HG02973 (cell line): ENCODE measurements at regions not wholly inside any gene's neighbourhood (a gene's known extent, or its start where the extent isn't known, plus 50 kb on each side); places are given as distances from the start of the nearest gene placed in this dataset.

ENCODE experiments used
- ATAC-seq: cut with Tn5 transposase; IDR thresholded peaks from one replicate; pipeline ENCODE4 v1.9.1; 2021; ENCODE audit warnings: moderate library complexity; ENCODE audit not compliant: unreplicated experiment

DNA sequence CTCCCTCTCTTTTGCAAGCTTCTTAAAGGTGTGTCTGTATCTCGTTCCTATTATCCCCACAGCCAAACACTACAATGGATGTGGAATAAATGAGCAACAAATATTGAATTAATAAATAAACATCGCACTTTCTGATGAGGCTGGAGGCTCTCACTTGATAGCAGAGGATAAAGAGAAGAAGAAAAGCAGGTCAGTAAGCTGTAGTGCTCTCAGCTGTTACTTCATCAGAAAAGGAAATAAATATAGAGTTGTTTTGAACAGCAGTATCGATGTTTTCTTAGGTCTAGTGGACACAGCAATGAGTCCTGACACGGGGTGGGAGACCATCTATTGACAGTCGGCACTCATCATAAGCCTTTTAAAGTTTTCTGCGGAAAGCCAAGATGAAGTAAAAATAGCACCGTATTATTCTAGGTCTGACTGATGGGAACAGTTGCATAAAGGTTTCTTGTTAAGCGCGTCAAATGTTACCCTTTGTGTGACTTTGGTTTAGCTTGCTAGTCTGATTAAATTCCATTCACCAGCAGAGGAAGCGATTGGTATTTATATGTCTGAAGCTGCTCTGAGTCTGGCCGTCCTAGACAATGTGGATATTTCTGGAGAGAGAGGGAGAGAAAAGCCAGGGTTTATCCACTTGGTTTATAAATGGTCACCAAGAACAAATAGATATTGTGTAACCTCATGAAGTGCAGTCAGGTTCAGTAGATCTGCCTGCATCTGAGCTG, 646.1 kb downstream of the CDH11 start:
- ATAC-seq = no peak

DNA sequence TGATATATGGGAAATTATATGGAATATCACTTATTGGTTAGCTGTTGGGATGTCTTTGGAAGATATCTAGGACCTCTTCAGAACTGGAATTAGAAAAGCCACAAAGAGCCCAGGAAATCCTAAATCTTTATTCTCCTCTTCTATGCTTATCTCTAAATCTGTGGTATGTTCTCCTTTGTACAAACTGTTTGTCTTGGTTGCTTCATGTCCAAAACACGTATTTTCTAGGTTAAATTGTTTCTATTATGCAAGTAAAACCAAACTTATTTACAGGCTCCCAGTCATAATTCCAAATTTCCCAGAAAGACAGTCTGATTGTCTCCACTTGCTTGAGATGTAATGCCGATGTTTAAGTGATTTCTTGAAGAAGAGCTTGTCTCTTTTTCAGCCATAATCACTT, 650.9 kb downstream of the CDH11 start:
- ATAC-seq = no peak

DNA sequence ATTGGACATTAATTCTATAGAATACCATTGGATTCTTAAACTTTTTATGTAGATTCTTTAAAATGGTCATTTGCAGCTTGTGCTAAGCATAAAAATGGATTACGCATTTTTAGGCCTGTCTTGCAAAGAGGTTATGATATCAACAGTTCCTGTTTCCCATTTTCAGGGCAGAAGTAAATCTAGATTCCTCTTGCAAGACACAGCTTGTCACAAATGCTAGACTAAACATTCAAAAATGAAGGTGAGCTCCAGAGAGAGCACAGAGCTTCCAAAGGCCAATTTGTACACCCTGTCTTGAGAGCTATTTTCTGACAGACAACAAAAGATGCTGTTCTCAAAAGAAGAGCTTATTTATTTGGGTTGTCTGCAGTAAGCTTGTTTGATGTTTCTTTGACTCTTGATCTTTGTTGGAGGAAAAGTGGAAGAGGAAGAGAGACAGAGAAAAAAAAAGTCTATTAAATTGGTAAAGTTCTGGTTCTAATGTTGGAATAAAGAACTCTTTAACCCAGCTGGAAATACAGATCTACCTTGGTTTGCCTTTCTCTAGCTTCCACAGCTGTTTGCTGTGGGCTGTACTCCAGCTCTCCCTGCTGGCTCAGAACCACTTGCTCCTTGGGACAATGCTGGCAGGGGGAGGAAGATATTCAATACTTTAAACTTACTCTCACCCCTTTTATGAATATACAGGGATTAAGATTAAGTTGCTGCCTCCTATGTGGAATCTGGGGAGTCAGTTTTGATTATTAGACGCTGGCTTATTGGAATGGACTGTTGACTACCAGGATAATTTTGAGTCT, 651.8 kb downstream of the CDH11 start:
- no peak for ATAC-seq

DNA sequence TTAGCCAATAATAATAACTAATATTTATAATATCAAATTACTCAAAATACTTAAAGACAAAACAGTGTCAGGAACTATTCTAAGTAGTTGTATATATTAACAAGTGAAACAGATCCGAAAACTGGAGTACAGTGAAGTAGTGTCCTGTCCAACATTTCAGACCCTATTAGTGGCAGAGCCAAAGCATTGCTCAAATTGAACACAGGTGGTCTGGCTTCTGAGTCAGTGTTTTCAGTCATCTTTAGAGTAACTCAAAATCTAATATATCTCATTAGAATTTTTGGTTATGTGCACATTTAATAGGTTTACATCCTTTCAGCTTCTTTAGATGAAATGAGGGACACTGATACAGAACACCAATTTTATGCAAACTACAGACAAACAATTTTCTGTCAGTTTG, 652.5 kb downstream of the CDH11 start:
- no peak for ATAC-seq

DNA sequence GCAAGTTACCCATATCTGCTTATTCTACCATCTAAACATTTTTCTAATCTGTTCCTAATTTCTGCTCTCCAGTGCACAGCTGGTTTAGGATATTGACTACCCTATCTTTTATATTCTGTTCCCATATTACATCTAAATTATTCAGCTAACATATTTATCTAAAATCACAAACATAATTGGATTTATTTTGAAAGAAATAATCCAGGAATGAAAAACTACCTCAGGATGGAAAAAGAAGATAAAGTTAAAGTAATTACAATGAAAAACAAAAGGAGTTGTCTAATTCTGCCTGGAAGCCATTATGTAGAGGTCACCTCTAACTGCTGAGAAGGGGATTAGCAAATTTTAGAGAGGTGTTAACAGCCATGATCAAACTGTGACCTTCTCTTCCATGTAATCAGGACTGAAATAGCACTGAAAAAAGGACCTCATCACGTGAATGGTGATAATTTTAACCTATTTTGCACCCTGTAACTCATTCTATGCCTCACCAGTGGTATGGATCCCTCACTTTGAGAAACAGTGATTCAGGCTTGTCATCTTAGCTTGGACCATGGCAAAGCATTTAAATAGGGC, 653.3 kb downstream of the CDH11 start:
- ATAC-seq = no peak

DNA sequence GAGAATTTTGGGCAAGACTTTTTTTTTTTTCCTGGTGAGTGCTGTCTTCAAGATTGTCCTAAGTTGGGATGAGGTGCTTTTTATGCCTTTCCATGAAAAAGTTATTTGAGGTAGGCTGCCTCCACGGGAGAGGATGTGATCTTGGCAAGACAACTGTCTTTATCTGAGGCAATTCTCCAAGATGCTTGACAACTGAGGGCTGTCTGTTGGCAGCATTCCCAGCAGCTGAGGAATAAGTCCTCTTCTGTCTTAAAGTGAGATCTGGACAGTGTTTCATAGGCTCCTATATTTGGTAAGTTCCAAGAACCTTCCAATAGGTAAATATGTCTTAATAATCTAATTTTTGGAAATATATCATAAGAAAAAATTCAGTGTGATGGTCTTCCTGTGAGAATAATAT, 662.0 kb downstream of the CDH11 start:
- ATAC-seq = no peak

DNA sequence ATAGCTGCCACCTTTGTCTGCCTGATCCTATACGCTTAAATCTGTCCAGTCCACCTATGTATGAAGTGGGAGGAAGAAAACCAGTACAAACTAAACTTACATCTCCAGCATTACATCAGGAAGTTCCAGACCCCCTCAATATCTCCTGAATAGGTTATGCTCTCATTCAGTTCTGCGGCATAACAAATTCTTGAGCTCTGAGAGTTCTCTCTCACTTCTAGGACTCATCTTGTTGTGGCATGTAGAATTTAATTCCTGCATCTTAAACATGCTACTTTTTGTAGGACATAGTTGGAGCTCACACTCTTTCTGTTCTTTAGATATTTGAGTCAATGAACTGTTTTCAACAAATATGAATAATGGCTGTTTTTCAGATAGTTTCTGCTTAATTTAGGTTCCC, 662.5 kb downstream of the CDH11 start:
- no peak for ATAC-seq

DNA sequence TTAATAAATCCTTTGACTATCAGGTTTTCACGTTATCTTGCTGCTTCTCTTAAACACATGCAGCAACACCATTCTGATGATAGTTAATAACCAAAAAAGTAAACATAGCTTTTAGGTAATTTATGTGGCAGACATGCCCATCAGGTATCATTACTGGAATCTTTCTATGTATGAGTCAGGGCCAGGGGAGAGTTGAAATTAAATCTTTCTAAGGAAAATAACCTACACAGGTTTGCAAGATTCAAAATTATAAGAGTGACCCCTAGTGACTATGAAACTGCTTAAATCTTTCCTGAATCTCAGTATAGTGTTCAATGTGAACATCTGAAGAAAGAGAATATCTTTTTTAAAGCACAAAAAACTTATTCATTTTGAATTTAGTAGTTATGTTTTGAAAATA, 666.6 kb downstream of the CDH11 start:
- no peak for ATAC-seq

DNA sequence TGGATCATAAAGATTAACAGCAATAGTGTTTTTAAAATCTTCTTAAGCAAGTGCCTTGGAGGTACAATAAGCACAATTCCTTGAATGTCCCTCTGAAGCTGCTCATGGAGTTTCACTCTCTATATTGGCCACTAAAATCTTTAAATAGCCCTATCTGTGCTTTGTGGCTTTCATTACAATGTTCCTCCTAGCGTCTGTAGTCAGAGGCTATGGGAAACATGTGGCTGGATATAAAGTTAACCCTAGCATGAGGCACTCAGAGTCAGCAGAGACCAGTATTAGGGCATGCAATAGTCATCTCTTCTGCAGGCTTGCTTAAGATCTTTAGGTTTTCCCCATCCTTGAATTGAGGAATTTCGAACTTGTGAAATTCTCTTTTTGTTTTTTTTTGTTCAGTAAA, 668.2 kb downstream of the CDH11 start:
- no peak for ATAC-seq

DNA sequence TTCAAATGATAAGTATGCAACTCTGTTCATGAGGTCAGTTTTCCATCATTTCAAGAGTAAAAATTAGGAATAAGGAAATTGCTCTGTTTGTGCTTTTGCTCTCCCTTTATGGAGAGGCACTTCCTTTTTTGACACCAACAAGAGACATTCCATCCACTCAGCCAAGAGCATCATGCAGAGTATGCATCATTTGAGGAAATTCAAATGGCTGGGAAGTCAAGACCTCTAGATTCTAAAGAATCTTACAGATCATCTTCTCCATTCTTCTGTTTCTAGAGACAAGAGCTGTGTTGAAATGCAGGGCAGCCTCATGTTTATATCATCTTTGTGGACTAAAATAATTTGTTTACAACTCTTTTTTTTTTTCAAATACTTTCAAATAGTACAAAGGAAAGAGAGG, 669.4 kb downstream of the CDH11 start:
- no peak for ATAC-seq

DNA sequence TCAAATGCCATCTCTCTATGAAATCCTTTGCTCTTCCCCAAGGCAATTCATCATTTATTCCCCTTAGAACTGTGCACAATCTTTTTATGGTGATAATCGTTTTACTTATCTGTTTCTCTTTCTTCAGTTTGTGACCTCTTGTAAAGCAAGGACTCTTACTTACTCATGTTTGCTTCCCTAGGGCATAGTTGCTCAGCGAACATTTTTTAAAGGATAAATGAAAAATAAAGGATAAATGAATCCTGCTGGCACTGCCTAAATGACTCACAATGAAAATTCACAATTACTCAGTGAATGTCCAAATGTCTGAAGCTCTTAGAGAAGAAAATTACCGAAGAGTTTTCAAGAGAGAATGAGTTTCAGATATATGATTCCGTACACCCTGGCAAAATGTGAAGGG, 671.7 kb downstream of the CDH11 start:
- no peak for ATAC-seq

DNA sequence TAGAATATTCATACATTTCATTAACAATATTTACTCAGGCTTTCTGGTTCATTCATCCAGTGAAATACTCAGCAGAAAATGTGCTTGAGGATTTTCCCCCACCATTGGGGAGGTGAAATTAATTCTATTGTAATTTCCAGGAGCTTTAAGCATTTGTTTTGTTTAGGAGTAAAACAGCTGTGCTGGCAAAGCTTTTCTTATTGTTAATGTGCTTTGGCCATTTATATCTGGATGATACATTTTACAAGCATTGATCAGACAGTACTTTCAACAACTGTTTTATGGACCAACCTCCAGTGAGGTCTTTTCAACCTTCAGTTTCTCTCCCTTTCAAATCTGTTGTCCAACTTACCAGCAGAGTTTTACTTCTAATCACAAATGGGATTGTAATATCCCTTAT, 672.4 kb downstream of the CDH11 start:
- no peak for ATAC-seq

DNA sequence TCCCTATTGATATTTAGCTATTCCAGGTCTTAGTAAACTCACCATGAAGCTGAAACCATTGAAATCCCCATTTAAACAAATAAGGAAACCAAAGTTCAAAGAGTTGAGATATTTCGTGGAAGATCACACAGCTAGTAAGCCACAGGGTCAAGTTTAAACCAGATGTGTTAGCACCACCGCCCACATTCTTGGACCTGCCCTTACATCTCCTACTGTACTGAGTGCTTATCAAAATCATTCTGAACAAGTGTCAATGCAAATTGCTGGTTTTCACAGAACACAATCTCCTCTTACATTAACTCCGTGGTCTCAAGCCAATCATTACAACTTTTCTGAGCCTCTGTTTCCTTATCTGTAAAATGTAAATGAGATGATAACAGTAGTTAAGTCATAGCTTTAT, 676.2 kb downstream of the CDH11 start:
- ATAC-seq = no peak

DNA sequence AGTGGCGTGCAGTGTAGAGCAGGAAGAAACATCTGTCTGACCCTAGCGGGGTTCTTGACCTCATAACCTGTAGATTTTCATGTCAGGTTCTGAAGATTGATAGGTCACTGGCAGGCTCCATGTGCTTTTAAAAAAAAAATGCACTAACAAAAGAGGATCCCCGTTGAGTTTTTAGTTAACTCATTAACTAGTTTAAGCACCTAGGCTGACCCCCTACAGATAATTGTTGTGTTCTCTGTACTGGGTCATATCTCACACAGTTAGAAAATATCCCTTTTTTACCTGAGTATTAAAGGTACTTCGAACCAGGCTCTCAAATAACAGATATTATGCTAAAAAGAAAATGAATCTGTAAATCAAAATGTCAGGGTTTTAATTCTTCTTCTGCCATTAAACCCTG, 676.6 kb downstream of the CDH11 start:
- no peak for ATAC-seq

DNA sequence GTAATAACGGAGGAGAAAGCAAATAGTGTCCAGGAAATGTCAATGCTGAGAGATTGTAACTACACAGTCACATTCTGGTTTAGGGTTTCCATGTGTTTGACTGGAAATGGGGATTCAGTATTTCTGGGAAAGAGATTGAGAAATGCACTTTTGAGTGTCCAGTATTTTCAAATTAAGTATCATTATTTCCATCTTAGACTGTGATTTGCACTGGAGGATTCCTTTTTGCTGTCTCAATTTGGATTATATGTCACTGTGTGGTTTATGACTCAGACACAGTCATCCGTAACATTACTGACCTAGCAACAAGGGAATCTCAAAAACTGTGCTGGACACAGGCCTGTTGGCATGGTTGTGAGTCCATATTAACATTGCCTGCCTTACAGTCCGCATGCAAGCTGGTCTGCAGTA, 681.4 kb downstream of the CDH11 start:
- no peak for ATAC-seq

DNA sequence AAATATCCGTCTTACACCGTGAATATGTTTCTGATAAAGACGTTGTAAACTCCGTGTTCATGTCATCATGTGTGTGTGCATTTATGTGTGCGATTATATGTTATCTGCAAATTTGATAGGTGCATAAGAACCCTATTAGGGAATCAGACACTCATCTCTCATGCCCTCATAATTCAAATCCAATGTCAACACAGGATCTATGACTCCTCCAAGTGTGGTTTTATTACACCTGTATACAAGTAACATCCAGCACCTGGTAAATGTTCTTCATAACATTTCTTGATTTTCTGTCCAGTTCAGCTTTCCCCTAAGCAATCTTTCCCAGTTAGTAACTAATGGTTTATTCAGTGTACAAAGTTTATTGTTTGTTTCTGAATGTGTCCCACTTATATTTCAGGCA, 681.9 kb downstream of the CDH11 start:
- ATAC-seq = no peak

DNA sequence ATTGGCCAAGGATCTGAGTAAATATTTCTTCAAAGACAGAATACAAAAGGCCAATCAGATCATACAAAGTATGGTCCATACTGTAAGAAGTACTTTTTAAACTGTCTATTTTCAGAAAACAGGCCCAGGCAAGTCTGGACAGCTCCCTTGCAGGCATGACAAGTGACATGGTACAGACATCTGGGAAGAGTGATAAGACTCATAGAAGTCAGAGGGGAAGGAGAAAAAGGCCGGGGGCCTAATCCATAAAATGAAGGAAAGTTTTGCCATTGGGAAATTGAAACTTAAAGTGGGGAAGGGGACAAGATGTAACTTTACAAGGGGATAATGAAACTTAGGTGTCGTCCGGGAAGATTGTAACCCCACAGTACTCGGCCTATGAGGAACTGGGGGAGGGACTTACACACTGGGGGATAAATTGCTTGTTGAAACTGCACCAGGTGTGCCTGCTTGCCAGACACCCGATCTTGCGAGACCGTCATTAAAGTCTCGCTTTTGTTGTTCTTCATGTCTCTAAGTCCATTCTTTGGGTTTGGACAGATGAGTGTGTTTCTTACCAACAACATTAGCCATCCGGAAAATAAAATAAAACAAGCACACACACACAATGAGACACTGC, 684.0 kb downstream of the CDH11 start:
- no peak for ATAC-seq

DNA sequence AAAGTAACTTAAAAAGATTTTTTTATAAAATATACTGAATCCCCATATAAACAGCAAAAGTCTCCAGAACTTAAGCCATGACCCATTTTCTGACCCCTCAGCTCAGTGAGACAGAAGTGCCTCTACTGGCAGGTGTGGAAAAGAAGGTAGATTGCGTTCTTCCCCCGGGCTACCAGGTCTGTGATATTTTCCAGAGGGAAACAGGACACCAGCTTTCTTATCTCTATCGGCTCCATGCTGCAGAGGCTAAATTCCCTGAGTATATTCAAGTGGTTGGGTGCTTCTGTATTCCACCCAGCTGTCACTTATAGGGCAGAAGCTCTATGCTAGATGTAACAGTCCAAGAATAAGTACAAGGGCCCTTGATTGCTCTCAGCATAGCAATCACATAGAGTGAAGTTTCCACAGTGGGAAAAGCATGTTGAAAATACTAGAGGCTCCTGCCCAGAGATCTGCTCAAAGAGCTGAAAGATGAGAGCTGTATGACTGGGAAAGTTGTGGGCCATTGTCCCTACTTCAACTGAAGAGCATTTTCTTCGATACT, 687.3 kb downstream of the CDH11 start:
- ATAC-seq = no peak

DNA sequence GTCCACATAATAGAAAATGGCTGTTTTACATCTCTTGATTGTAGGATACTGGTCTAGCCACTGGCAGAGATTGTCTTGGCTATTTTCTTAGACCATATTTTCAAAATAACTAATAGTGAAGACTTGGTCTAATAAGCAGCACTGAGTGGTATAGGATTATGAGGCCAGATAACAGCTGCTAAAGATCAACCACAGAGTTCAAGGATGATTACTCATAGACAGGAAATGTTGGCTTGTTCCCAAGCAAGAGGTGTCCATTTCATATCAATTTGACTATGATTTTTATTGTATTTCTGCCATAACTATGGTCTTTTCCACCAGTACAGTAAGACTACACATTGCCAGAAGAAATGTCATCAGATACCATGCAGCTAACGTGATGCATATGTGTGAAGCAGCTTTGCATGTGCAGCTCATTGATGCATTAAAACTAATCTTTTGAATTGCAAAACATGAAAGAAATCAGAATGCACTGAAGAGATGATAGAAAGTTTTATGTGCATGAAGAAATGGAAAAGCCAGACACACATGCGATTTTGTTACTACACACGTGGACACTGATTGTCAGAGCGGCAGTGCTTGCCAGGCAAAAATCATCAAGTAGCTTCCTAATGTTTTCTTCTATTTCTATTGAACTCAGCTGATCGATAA, 693.3 kb downstream of the CDH11 start:
- no peak for ATAC-seq

DNA sequence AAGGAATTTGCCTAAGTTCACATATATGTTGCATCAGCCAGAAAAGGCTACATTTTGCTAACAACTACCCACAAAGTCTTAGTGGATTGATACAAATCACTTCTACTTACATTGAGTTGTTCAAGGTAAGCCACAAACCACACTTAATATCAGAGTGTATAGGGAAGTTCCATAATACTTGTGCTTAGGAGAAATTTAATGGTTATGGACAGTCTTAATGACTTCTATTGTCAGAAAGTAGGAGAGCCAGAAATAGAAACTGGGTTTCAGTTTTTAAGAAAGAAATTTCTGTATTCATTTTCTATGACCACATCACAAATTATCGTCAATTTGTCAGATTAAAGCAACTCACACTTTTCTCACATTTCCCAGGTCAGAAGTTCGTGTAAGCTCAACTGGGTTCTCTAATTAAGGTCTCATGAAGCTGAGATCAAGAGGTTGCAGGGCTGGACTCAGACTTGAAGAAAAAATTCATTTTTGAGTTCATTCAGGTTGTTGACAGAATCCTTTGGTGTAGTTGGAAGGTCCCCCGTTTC, 695.7 kb downstream of the CDH11 start:
- no peak for ATAC-seq

DNA sequence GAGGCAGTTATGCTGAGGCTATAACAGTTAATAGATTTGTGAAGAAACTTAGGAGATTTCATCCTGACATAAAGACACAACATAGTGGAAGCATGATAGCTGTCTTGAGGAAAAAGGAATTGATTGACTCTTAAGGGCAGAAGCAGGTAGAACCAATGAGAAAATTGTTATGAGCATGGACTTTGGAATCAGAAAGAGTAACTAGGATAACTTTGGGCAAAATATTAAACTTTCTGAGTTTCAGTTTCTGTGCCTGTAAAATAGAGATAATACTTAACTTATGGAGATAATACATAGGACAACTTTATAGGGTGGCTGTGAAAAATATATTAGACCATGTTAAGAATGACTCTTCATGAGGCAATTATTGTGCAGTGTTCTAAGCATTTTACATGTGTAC, 696.5 kb downstream of the CDH11 start:
- ATAC-seq = no peak
